ENCODE measurements at regions not wholly inside any gene's neighbourhood (a gene's known extent, or its start where the extent isn't known, plus 50 kb on each side); places are given as distances from the start of the nearest gene placed in this dataset.

DNA sequence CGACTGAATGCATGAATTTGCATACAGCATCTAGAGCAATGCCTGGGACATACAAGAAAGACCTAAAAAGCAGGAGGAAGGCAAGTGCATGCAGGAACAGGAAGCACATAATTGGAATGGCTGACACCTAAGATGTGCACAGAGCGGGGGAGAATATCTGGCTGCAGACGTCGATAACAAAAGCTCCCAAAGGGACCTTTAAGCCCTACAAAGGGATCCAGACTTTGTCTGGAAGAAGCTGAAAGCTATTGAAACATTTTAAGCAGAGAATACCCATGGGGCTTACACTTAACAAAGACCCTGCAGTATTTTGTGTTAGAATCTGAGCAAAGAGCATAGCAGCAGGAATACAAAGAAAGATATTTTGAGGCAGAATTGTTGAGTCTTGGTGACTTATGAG is 107.4 kb upstream of the CLDN10 start:
- Histone ChIP-seq H3K27ac (no peak overlapping the region), H3K4me3 (no peak overlapping the region), H3K27me3 (no peaks in the 10 kb centered on the region), H3K4me1 (ENCODE audit: low read depth) (no peaks in the 10 kb centered on the region), H3K36me3 (no peaks in the 10 kb centered on the region), H3K9me3 (ENCODE audit: low read depth) (no peaks in the 10 kb centered on the region)
- no peak for DNase-seq (ENCODE audit: low read depth in 1 of 2, low spot score in 1 of 2)
- TF ChIP-seq, protein P1, sequence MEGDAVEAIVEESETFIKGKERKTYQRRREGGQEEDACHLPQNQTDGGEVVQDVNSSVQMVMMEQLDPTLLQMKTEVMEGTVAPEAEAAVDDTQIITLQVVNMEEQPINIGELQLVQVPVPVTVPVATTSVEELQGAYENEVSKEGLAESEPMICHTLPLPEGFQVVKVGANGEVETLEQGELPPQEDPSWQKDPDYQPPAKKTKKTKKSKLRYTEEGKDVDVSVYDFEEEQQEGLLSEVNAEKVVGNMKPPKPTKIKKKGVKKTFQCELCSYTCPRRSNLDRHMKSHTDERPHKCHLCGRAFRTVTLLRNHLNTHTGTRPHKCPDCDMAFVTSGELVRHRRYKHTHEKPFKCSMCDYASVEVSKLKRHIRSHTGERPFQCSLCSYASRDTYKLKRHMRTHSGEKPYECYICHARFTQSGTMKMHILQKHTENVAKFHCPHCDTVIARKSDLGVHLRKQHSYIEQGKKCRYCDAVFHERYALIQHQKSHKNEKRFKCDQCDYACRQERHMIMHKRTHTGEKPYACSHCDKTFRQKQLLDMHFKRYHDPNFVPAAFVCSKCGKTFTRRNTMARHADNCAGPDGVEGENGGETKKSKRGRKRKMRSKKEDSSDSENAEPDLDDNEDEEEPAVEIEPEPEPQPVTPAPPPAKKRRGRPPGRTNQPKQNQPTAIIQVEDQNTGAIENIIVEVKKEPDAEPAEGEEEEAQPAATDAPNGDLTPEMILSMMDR (IDR thresholded peaks at IDR 0.05; ENCODE audit: low read depth, low read length) = no peak

DNA sequence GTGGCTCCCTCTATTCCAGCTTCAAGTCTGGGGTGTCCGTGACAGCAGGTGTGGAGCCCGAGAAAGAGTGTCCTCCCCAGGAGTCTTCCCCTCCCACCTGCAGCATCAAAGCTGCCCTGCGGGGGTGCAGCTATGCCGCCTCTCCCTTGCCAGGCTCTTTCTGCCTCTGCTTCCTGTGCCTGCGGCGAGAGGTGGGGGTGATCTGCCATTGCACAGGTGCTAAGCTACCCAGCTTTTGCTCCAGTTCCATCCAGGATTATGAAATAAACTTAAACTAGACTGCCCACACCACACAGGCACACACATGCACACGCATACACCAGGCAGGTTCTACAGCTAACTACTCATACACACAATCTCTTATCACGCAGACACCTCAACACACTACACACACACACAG is 104.7 kb upstream of the CLDN10 start:
- Histone ChIP-seq H3K4me1 (ENCODE audit: low read depth) (no peaks in the 10 kb centered on the region), H3K4me3 (no peak overlapping the region), H3K27ac (no peak overlapping the region), H3K27me3 (no peaks in the 10 kb centered on the region), H3K9me3 (ENCODE audit: low read depth) (no peaks in the 10 kb centered on the region), H3K36me3 (no peaks in the 10 kb centered on the region)
- DNase-seq (ENCODE audit: low read depth in 1 of 2, low spot score in 1 of 2) = no peak
- TF ChIP-seq, protein P1 (IDR thresholded peaks at IDR 0.05; ENCODE audit: low read depth, low read length) = no peak

DNA sequence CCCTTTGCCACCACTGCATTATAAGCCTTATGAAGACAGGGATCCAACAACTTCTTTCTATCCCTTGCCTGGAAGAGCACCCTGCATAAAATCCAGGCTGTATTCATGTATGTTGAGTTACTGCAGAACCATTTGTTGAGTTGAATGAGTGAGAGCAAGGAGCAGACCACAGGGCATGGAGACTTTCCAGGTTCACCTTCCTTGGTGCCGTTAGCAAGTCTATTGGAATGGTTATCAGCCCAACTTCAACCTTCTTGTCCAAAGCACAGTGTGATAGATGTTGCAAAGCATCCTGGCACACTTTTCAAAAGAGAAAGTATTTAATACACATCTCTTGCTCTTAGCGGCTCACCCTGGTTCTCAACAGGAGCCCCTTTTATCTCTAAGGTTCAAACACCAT is 100.9 kb upstream of the CLDN10 start:
- TF ChIP-seq, protein P1 (IDR thresholded peaks at IDR 0.05; ENCODE audit: low read depth, low read length) = no peak

DNA sequence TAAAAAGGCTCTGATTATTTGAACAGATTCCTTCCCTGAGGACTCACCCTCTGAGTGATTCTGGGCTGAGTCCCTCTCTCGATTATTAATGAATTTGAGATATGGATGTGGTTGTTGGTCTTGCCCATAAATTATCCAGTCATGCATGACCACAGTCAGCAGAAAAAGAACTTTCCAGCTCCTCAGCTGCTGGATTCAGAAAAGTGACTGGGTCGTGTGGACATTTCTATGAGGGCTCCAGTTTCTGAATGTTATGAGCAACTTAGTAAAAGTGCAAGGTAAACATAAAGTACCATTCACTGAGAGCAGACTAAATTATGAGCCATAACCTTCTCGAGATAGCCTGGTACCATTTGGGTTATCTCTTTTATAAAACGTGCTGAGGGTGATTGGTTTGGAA is 100.1 kb upstream of the CLDN10 start:
- Histone ChIP-seq H3K4me3 (no peak overlapping the region), H3K36me3 (no peaks in the 10 kb centered on the region), H3K27ac (no peak overlapping the region), H3K27me3 (no peaks in the 10 kb centered on the region), H3K9me3 (ENCODE audit: low read depth) (no peaks in the 10 kb centered on the region), H3K4me1 (ENCODE audit: low read depth) (no peaks in the 10 kb centered on the region)
- no peak for DNase-seq (ENCODE audit: low read depth in 1 of 2, low spot score in 1 of 2)
- TF ChIP-seq, protein P1 (IDR thresholded peaks at IDR 0.05; ENCODE audit: low read depth, low read length) = no peak

More for the DNA sequence above, 100.9 kb upstream of the CLDN10 start:
- Histone ChIP-seq H3K9me3 (ENCODE audit: low read depth) (no peaks in the 10 kb centered on the region), H3K4me1 (ENCODE audit: low read depth) (no peaks in the 10 kb centered on the region), H3K36me3 (no peaks in the 10 kb centered on the region), H3K4me3 (no peak overlapping the region), H3K27me3 (no peaks in the 10 kb centered on the region), H3K27ac (no peak overlapping the region)
- DNase-seq (ENCODE audit: low read depth in 1 of 2, low spot score in 1 of 2) = no peak

DNA sequence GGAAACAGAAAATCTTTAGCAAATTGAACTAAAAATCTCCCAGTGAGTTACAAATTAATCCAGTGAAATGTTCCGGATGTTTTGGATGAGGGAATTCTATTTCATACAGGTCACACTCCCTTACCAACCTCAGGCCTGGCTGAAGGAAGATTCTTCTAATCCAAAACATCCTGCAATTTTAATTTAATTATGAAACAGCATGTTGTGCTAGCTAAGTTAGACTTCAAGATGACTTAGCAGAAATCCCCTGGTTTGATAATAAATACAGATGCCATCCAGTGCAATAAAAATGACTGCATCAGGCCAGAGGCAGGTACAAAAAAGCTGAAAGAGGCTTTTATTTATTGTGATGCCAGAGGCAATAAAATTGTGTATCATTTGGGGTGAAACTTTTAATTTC is 96.7 kb upstream of the CLDN10 start:
- no peak for DNase-seq (ENCODE audit: low read depth in 1 of 2, low spot score in 1 of 2)

More for the DNA sequence above, 96.7 kb upstream of the CLDN10 start:
- H3K9me3 ChIP-seq (ENCODE audit: low read depth) = no peaks in the 10 kb centered on the region
- no peaks in the 10 kb centered on the region for H3K4me1 ChIP-seq (ENCODE audit: low read depth)
- TF ChIP-seq, protein P1 (IDR thresholded peaks at IDR 0.05; ENCODE audit: low read depth, low read length) = no peak
- no peak overlapping the region for H3K4me3 ChIP-seq
- no peaks in the 10 kb centered on the region for H3K36me3 ChIP-seq
- H3K27ac ChIP-seq = no peak overlapping the region
- no peaks in the 10 kb centered on the region for H3K27me3 ChIP-seq

Measured in cardiac muscle cell (in vitro differentiated cells and primary cell).